GM18505 (cell line): ENCODE measurements at regions not wholly inside any gene's neighbourhood (a gene's known extent, or its start where the extent isn't known, plus 50 kb on each side); places are given as distances from the start of the nearest gene placed in this dataset.
"Not testable (repeated sequence)": the region's sequence is repeated elsewhere in the genome, so short reads cannot be mapped to it uniquely, and the experiment has no call there.

ENCODE experiments used
- ATAC-seq: cut with Tn5 transposase; IDR thresholded peaks from one replicate; pipeline ENCODE4 v1.9.1; 2021; ENCODE audit not compliant: unreplicated experiment
- POLR2A ChIP-seq: IDR thresholded peaks from 4 replicates; pipeline ENCODE4 v1.6.1; 2011; ENCODE audit warnings: borderline replicate concordance; ENCODE audit not compliant: insufficient read depth, insufficient read length; ENCODE audit errors: extremely low read depth

GRCh38 chr5:68067976-68068603 is 147.5 kb upstream of the PIK3R1 start:
- no peak for ATAC-seq

GRCh38 chr5:68067291-68067690 is 148.3 kb upstream of the PIK3R1 start:
- no peak for TF ChIP-seq POLR2A
- ATAC-seq: no peak

More at GRCh38 chr5:68067976-68068603, 147.5 kb upstream of the PIK3R1 start:
- TF ChIP-seq POLR2A: no peak

- no peak for TF ChIP-seq POLR2A
- no peak for ATAC-seq
Observed at GRCh38 chr5:68066277-68066955, 149.1 kb upstream of the PIK3R1 start.

GRCh38 chr5:68065321-68065720 is 150.2 kb upstream of the PIK3R1 start:
- ATAC-seq: not testable (repeated sequence)

- ATAC-seq: no peak
- no peak for TF ChIP-seq POLR2A
Observed at GRCh38 chr5:68060382-68060781, 155.2 kb upstream of the PIK3R1 start.

GRCh38 chr5:68057191-68057590 is 158.4 kb upstream of the PIK3R1 start:
- no peak for TF ChIP-seq POLR2A
- ATAC-seq: no peak

- no peak for TF ChIP-seq POLR2A
- no peak for ATAC-seq
Observed at GRCh38 chr5:68055686-68056085, 159.9 kb upstream of the PIK3R1 start.

GRCh38 chr5:68054638-68055037 is 160.9 kb upstream of the PIK3R1 start:
- ATAC-seq: no peak
- no peak for TF ChIP-seq POLR2A

GRCh38 chr5:68053202-68053601 is 162.4 kb upstream of the PIK3R1 start:
- ATAC-seq: no peak
- no peak for TF ChIP-seq POLR2A

- no peak for ATAC-seq
- TF ChIP-seq POLR2A: no peak
Observed at GRCh38 chr5:68049053-68049713, 166.4 kb upstream of the PIK3R1 start.

GRCh38 chr5:68048516-68048915 is 167.0 kb upstream of the PIK3R1 start:
- ATAC-seq: no peak

GRCh38 chr5:68048054-68048453 is 167.5 kb upstream of the PIK3R1 start:
- not testable (repeated sequence) for ATAC-seq

More at GRCh38 chr5:68048516-68048915, 167.0 kb upstream of the PIK3R1 start:
- no peak for TF ChIP-seq POLR2A

GRCh38 chr5:68047035-68047434 is 168.5 kb upstream of the PIK3R1 start:
- ATAC-seq: no peak
- no peak for TF ChIP-seq POLR2A

GRCh38 chr5:68046445-68046844 is 169.1 kb upstream of the PIK3R1 start:
- no peak for ATAC-seq
- no peak for TF ChIP-seq POLR2A
